Spleen (tissue), 11 donors: ENCODE measurements at regions not wholly inside any gene's neighbourhood (a gene's known extent, or its start where the extent isn't known, plus 50 kb on each side); places are given as distances from the start of the nearest gene placed in this dataset.
A peak's percentile ranks its signal among the peaks of the same experiment; 100 is the strongest.

Source experiments
- DNase-seq: peaks from one replicate; pipeline ENCODE4 v3.0.0-alpha.2; 2020
- H3K27ac ChIP-seq, 8 donors: fragments of 200-600 bp; sonication (generic) in 7 of 8; 1 replicate in 4 of 8; 2 replicates in 4 of 8; pipeline versions ENCODE4 v1.5.0 to v1.8.0; 2016 to 2021; ENCODE audit warnings: inconsistent platforms in 4 of 8, mild to moderate bottlenecking in 4 of 8, moderate library complexity in 1 of 8
- H3K27me3 ChIP-seq, 7 donors: fragments of 200-600 bp; sonication (generic) in 6 of 7; replicated peaks in 1 of 7; 1 replicate in 4 of 7; 2 replicates in 3 of 7; pipeline versions ENCODE4 v1.5.0 to v1.8.0; 2016 to 2021; ENCODE audit warnings: inconsistent platforms in 3 of 7, mild to moderate bottlenecking in 1 of 7
- H3K36me3 ChIP-seq, 6 donors: fragments of 200-600 bp; sonication (generic) in 5 of 6; 1 replicate in 4 of 6; 2 replicates in 2 of 6; pipeline versions ENCODE4 v1.5.0 to v1.8.0; 2016 to 2021; ENCODE audit warnings: inconsistent platforms in 2 of 6
- H3K4me1 ChIP-seq, 6 donors: fragments of 200-600 bp; sonication (generic) in 5 of 6; 1 replicate in 3 of 6; 2 replicates in 3 of 6; pipeline versions ENCODE4 v1.5.0 to v1.8.0; 2016 to 2021; ENCODE audit warnings: inconsistent platforms in 3 of 6
- H3K4me3 ChIP-seq, 8 donors: fragments of 200-600 bp; sonication (generic) in 7 of 8; 1 replicate in 4 of 8; 2 replicates in 4 of 8; pipeline versions ENCODE4 v1.5.0 to v1.8.0; 2016 to 2021; ENCODE audit warnings: inconsistent platforms in 4 of 8, mild to moderate bottlenecking in 4 of 8, moderate library complexity in 2 of 8
- H3K9me3 ChIP-seq, 8 donors: fragments of 200-600 bp; sonication (generic) in 7 of 8; 1 replicate in 4 of 8; 2 replicates in 4 of 8; pipeline versions ENCODE4 v1.5.0 to v1.8.0; 2016 to 2021; ENCODE audit warnings: inconsistent platforms in 4 of 8
- POLR2A ChIP-seq, 3 donors: fragments of 450-650 bp; IDR thresholded peaks; one replicate each; pipeline ENCODE4 v1.5.1; 2017; ENCODE audit warnings: antibody characterized with exemption in 3 of 3, mild to moderate bottlenecking in 1 of 3
- POLR2AphosphoS5 ChIP-seq, 3 donors: sonication (generic); formaldehyde crosslinking; IDR thresholded peaks; one replicate each; pipeline ENCODE4 v1.5.1; 2017; ENCODE audit warnings: antibody characterized with exemption in 3 of 3
- WGBS, 5 donors: extraction: QIAGEN DNeasy Blood & Tissue Kit in 3 of 5; methylation state at CpG; one replicate each; pipeline versions ENCODE4 v1.1.5 to v1.1.7; 2013 to 2018; 5-methylcytosine and 5-hydroxymethylcytosine counted together
- intact Hi-C: fragments of 100-400 bp; cut with DNase I; formaldehyde crosslinking; loops from one replicate; pipeline ENCODE4 v1.15.0; 2023; ENCODE audit warnings: low total_unique reads
- TF ChIP-seq, protein P1 (sequence below), 11 experiments: fragments of 200-600 bp in 7 of 11; fragments of 450-650 bp in 4 of 11; sonication (generic) in 4 of 11; IDR thresholded peaks in 8 of 11; conservative IDR thresholded peaks in 3 of 11; 1 replicate in 7 of 11; 2 replicates in 4 of 11; pipeline versions ENCODE4 v1.4.0 to v1.8.0; 2016 to 2021; ENCODE audit warnings: antibody characterized with exemption in 11 of 11, inconsistent platforms in 4 of 11, mild to moderate bottlenecking in 1 of 11
- donor health status: healthy with polysubstance abuse.
- donor health status: DM: no; HTN: no; CAD: no; lungs with moderate emphysema.
- donor health status: DM: no; HTN: no; CAD: no.
- donor health status: Bipolar disorder and iron deficiency.
- donor health status: healthy.
- donor health status: DM: no; HTN: no; CAD: no.
- donor health status: DM: yes; HTN: yes; CAD: no.

DNA sequence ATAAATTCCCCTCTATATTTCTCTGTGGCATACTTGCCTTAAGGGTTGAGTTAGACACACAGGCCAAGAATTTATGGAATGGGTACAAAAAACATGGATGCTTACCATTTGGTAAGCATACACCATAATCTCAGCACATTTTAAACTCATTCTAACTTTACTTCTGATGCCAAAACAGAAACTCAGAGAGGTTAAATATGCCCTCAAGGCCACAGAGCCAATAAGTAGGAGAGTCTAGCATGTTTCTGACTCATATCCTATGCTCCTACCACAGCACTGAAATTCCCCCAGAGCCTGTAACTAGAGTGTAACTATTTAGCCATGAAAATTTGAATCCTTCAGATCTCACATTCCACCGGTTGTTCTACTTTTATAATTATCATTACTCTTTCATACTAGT, 559.7 kb downstream of the ACTL7B start:
- intact Hi-C loops, result no loop called here
- peaks cover 0 to 22% (median 4%) of the 10 kb centered on the region in 6 donors for H3K4me1 ChIP-seq
- no peak overlapping the region for H3K4me3 ChIP-seq
- H3K27ac ChIP-seq, result peak overlapping the region in 1 of 8 donors; percentile 90
- no peaks in the 10 kb centered on the region for H3K36me3 ChIP-seq
- no peaks in the 10 kb centered on the region for H3K27me3 ChIP-seq
- DNase-seq, result no peak
- no peaks in the 10 kb centered on the region for H3K9me3 ChIP-seq
- no peak for TF ChIP-seq POLR2A (IDR thresholded peaks at IDR 0.05)
- no peak for TF ChIP-seq POLR2AphosphoS5 (IDR thresholded peaks at IDR 0.05)
- TF ChIP-seq, protein P1, sequence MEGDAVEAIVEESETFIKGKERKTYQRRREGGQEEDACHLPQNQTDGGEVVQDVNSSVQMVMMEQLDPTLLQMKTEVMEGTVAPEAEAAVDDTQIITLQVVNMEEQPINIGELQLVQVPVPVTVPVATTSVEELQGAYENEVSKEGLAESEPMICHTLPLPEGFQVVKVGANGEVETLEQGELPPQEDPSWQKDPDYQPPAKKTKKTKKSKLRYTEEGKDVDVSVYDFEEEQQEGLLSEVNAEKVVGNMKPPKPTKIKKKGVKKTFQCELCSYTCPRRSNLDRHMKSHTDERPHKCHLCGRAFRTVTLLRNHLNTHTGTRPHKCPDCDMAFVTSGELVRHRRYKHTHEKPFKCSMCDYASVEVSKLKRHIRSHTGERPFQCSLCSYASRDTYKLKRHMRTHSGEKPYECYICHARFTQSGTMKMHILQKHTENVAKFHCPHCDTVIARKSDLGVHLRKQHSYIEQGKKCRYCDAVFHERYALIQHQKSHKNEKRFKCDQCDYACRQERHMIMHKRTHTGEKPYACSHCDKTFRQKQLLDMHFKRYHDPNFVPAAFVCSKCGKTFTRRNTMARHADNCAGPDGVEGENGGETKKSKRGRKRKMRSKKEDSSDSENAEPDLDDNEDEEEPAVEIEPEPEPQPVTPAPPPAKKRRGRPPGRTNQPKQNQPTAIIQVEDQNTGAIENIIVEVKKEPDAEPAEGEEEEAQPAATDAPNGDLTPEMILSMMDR (IDR thresholded peaks at IDR 0.05 in 8 of 11, conservative IDR thresholded peaks at IDR 0.05 in 3 of 11), result no peak
- 66 to 91% (median 84%) methylated on average over 1 of the region's 1 CpG for WGBS, 5 donors

DNA sequence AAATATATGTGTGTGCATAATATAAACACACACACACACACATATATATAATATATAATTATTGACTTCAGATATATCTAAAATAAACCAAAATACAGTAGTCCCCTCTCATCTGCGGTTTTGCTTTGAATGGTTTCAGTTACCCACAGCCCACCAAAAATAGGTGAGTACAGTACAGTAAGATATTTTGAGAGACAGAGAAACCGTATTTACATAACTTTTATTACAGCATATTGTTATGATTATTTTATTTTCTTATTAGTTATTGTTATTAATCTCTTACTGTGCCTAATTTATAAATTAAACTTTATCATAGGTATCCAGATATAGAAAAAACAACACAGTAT, 564.2 kb downstream of the ACTL7B start:
- no peaks in the 10 kb centered on the region for H3K36me3 ChIP-seq
- 85 to 94% (median 87%) methylated on average over 2 of the region's 2 CpGs for WGBS, 5 donors
- H3K27ac ChIP-seq, result no peak overlapping the region
- no peaks in the 10 kb centered on the region for H3K27me3 ChIP-seq
- H3K9me3 ChIP-seq, result no peaks in the 10 kb centered on the region
- DNase-seq, result no peak
- TF ChIP-seq, protein P1 (IDR thresholded peaks at IDR 0.05 in 8 of 11, conservative IDR thresholded peaks at IDR 0.05 in 3 of 11), result no peak
- TF ChIP-seq POLR2A (IDR thresholded peaks at IDR 0.05), result no peak
- TF ChIP-seq POLR2AphosphoS5 (IDR thresholded peaks at IDR 0.05), result no peak
- intact Hi-C loops, result no loop called here
- no peak overlapping the region for H3K4me3 ChIP-seq
- no peaks in the 10 kb centered on the region for H3K4me1 ChIP-seq

DNA sequence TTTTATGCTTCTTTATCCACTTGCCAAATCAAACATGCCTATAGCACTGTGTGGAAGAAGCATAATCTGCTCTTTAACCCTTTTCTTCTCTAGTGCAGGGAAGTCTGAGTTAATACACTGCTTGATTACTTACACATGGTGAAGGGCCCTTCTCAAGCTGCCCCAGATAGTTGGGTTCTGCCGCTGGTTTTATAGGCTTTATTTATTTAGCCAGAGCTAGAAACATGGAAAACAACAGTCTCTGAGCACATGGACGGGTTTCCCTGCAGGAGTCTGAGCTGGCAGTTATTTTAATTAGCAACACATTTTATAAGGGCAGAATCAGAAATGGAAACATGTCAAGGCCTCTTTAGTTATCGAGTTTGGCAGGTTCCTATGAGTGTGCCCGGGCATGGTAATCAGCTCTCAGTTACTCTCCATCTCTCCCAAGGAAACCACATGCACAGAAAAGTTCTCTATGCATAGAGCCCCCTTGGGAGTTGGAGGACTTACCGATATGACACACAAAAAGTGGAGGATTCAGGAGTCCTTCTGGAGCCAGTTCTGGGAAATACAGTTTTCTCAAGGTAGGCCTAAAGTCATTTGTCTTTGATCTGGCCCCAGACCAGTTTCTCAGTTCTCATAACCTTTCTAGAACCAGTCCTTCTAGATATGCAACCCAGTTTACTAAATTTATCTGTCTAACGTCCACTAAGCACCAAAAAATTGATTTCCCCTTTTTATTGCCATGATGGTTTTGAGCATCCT, 564.8 kb downstream of the ACTL7B start:
- TF ChIP-seq, protein P1 (IDR thresholded peaks at IDR 0.05 in 8 of 11, conservative IDR thresholded peaks at IDR 0.05 in 3 of 11), result no peak
- no peaks in the 10 kb centered on the region for H3K36me3 ChIP-seq
- 69 to 79% (median 74%) methylated on average over 6 of the region's 6 CpGs for WGBS, 5 donors
- DNase-seq, result no peak
- H3K27ac ChIP-seq, result no peak overlapping the region
- intact Hi-C loops, result no loop called here
- no peaks in the 10 kb centered on the region for H3K27me3 ChIP-seq
- no peaks in the 10 kb centered on the region for H3K4me1 ChIP-seq
- H3K9me3 ChIP-seq, result no peaks in the 10 kb centered on the region
- H3K4me3 ChIP-seq, result no peak overlapping the region

DNA sequence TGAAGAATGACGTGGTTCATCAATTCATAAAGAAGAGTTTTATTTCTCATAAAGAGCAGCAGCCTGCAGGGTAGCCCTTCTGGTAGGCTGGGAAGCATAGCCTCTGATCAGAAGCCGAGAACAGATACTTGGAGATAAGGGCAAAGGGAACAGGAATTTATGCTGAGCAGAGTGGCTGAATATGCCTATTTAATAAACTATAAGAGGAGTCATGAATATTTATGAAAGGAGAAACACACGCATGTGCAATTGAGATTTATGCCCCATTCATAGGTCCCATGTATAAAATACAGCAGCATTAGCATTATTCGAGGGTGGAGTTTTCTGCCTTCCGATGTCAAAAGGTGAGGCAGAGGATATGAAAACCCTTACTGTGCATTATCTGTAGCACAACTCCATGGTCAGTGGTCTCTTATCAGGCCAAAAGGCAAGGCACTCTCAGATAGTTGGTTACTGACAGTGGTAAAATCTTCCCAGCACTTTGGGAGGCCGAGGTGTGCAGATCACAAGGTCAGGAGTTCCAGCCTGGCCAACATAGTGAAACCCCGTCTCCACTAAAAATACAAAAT, 569.1 kb downstream of the ACTL7B start:
- TF ChIP-seq POLR2AphosphoS5 (IDR thresholded peaks at IDR 0.05), result no peak
- TF ChIP-seq POLR2A (IDR thresholded peaks at IDR 0.05), result no peak
- TF ChIP-seq, protein P1 (IDR thresholded peaks at IDR 0.05 in 8 of 11, conservative IDR thresholded peaks at IDR 0.05 in 3 of 11), result no peak
- no peaks in the 10 kb centered on the region for H3K9me3 ChIP-seq
- 77 to 91% (median 83%) methylated on average over 7 of the region's 7 CpGs for WGBS, 5 donors
- no peaks in the 10 kb centered on the region for H3K27me3 ChIP-seq
- no peaks in the 10 kb centered on the region for H3K36me3 ChIP-seq
- no peak overlapping the region for H3K27ac ChIP-seq
- H3K4me1 ChIP-seq, result no peaks in the 10 kb centered on the region
- no peak for DNase-seq
- no peak overlapping the region for H3K4me3 ChIP-seq
- intact Hi-C loops, result no loop called here
